ENCODE measurements at regions not wholly inside any gene's neighbourhood (a gene's known extent, or its start where the extent isn't known, plus 50 kb on each side); places are given as distances from the start of the nearest gene placed in this dataset.

DNA sequence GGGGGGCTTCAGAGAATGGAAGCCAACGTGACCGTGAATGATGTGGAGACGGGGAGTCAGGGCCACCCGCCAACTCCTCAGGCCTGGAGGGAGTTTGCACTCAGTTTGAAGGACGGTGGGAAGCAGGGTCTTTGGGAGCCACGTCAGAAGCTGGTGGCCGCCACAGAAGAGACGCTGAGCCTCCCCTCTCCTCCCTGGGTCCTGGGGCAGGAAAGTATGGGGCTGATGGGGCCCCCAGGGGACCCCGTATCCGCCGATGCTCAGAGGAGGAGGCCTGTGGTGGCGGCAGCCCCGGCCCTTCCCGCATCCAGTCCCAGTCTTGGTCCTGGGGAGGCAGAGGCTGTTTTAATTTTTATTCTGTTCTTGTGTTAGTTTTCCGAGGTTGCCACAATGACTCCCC lies 188.6 kb upstream of the C1orf174 start:
- peaks cover 5 to 13% (median 9%) of the 10 kb centered on the region in 4 donors for H3K4me1 ChIP-seq (ENCODE audit: control insufficient read depth in 4 of 4, insufficient read depth in 4 of 4, low read length in 3 of 4)
- peaks cover 0 to 8% (median 2%) of the 10 kb centered on the region in 4 donors for H3K9me3 ChIP-seq (ENCODE audit: control insufficient read depth in 4 of 4, low read length in 3 of 4)
- TF ChIP-seq SP1 (IDR thresholded peaks at IDR 0.05) (no peak), ZBTB33 (IDR thresholded peaks at IDR 0.05) (no peak), JUND (IDR thresholded peaks at IDR 0.05) (no peak), FOXA2 (IDR thresholded peaks at IDR 0.05) (no peak), TAF1 (conservative IDR thresholded peaks at IDR 0.05) (no peak), RAD21 (IDR thresholded peaks at IDR 0.05) (no peak), CTCF (IDR thresholded peaks at IDR 0.05; ENCODE audit: low read depth, low read length, missing input control) (no peak)
- TF ChIP-seq, protein P1, sequence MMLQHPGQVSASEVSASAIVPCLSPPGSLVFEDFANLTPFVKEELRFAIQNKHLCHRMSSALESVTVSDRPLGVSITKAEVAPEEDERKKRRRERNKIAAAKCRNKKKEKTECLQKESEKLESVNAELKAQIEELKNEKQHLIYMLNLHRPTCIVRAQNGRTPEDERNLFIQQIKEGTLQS (IDR thresholded peaks at IDR 0.05) = no peak
- H3K36me3 ChIP-seq (ENCODE audit: control insufficient read depth in 4 of 4, insufficient read depth in 3 of 4, low read depth in 1 of 4, low read length in 3 of 4) = no peaks in the 10 kb centered on the region
- H3K4me3 ChIP-seq (ENCODE audit: low read depth in 1 of 3, low read length in 3 of 3) = no peak overlapping the region
- 92% methylated on average over 15 of the region's 15 CpGs for WGBS
- no peak for DNase-seq (ENCODE audit: low spot score)
- no peaks in the 10 kb centered on the region for H3K27me3 ChIP-seq (ENCODE audit: control insufficient read depth in 4 of 4, insufficient read depth in 4 of 4, low read length in 3 of 4)
- no peak overlapping the region for H3K27ac ChIP-seq (ENCODE audit: low read depth in 1 of 2, low read length in 2 of 2)
- H3K9ac ChIP-seq (ENCODE audit: low read depth in 1 of 2, low read length in 2 of 2) = no peak overlapping the region

GRCh38 chr1:4089421-4090175 lies 189.5 kb upstream of the C1orf174 start:
- WGBS = 84% methylated on average over 15 of the region's 15 CpGs

More at GRCh38 chr1:4089421-4090175, 189.5 kb upstream of the C1orf174 start:
- Histone ChIP-seq H3K36me3 (ENCODE audit: control insufficient read depth in 4 of 4, insufficient read depth in 3 of 4, low read depth in 1 of 4, low read length in 3 of 4) (no peaks in the 10 kb centered on the region), H3K4me1 (ENCODE audit: control insufficient read depth in 4 of 4, insufficient read depth in 4 of 4, low read length in 3 of 4) (peaks cover 2 to 3% (median 2%) of the 10 kb centered on the region in 4 donors), H3K9ac (ENCODE audit: low read depth in 1 of 2, low read length in 2 of 2) (no peak overlapping the region), H3K27ac (ENCODE audit: low read depth in 1 of 2, low read length in 2 of 2) (no peak overlapping the region), H3K4me3 (ENCODE audit: low read depth in 1 of 3, low read length in 3 of 3) (no peak overlapping the region), H3K27me3 (ENCODE audit: control insufficient read depth in 4 of 4, insufficient read depth in 4 of 4, low read length in 3 of 4) (no peaks in the 10 kb centered on the region), H3K9me3 (ENCODE audit: control insufficient read depth in 4 of 4, low read length in 3 of 4) (peaks cover 0 to 8% (median 2%) of the 10 kb centered on the region in 4 donors)
- TF ChIP-seq GABPA (IDR thresholded peaks at IDR 0.05 in 1 of 2, conservative IDR thresholded peaks at IDR 0.05 in 1 of 2) (no peak), ZBTB33 (IDR thresholded peaks at IDR 0.05) (no peak), HNF4A (conservative IDR thresholded peaks at IDR 0.05) (no peak), RAD21 (IDR thresholded peaks at IDR 0.05) (no peak), TAF1 (conservative IDR thresholded peaks at IDR 0.05) (no peak), JUND (IDR thresholded peaks at IDR 0.05) (no peak), HNF4G (IDR thresholded peaks at IDR 0.05) (no peak), CTCF (IDR thresholded peaks at IDR 0.05; ENCODE audit: low read depth, low read length, missing input control) (no peak)
- TF ChIP-seq, protein P2, sequence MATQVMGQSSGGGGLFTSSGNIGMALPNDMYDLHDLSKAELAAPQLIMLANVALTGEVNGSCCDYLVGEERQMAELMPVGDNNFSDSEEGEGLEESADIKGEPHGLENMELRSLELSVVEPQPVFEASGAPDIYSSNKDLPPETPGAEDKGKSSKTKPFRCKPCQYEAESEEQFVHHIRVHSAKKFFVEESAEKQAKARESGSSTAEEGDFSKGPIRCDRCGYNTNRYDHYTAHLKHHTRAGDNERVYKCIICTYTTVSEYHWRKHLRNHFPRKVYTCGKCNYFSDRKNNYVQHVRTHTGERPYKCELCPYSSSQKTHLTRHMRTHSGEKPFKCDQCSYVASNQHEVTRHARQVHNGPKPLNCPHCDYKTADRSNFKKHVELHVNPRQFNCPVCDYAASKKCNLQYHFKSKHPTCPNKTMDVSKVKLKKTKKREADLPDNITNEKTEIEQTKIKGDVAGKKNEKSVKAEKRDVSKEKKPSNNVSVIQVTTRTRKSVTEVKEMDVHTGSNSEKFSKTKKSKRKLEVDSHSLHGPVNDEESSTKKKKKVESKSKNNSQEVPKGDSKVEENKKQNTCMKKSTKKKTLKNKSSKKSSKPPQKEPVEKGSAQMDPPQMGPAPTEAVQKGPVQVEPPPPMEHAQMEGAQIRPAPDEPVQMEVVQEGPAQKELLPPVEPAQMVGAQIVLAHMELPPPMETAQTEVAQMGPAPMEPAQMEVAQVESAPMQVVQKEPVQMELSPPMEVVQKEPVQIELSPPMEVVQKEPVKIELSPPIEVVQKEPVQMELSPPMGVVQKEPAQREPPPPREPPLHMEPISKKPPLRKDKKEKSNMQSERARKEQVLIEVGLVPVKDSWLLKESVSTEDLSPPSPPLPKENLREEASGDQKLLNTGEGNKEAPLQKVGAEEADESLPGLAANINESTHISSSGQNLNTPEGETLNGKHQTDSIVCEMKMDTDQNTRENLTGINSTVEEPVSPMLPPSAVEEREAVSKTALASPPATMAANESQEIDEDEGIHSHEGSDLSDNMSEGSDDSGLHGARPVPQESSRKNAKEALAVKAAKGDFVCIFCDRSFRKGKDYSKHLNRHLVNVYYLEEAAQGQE (IDR thresholded peaks at IDR 0.05) = no peak
- no peak for DNase-seq (ENCODE audit: low spot score)
